Adrenal gland (tissue), 5 donors: ENCODE measurements at regions not wholly inside any gene's neighbourhood (a gene's known extent, or its start where the extent isn't known, plus 50 kb on each side); places are given as distances from the start of the nearest gene placed in this dataset.

Experiments
- POLR2A ChIP-seq, 2 donors: fragments of 450-650 bp; IDR thresholded peaks; one replicate each; pipeline ENCODE4 v1.6.1; 2017; ENCODE audit warnings: antibody characterized with exemption in 2 of 2, mild to moderate bottlenecking in 2 of 2, moderate library complexity in 1 of 2
- TF ChIP-seq, protein P1 (sequence below), 6 experiments: fragments of 450-650 bp in 4 of 6; fragments of 200-600 bp in 2 of 6; sonication (generic) in 1 of 6; IDR thresholded peaks; 1 replicate in 5 of 6; 2 replicates in 1 of 6; pipeline versions ENCODE4 v1.5.1 to v1.8.0; 2016 to 2021; ENCODE audit warnings: antibody characterized with exemption in 6 of 6, mild to moderate bottlenecking in 2 of 6, moderate library complexity in 1 of 6
- donor health status: DM: no; HTN: no; CAD: no.

DNA sequence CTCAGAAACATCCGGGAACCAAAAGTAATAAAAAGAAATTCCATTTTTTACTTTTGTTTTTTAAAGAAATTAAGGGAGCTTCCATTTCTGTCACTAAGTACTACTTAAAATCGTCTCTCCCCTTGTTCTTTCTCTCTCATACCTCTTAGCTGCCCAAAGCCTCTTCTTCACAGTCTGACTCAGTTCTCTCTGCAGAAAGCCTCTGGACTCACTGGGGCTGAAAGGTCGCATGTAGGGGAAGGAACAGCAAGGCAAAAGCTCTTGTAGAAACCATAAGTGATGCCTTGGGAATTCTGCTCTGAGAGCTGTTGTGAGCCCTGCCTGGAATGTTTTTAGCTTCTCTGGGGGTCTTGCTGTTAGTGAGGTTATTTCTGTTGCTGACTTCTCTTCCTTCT, 100.8 kb upstream of the RANBP3L start:
- TF ChIP-seq, protein P1, sequence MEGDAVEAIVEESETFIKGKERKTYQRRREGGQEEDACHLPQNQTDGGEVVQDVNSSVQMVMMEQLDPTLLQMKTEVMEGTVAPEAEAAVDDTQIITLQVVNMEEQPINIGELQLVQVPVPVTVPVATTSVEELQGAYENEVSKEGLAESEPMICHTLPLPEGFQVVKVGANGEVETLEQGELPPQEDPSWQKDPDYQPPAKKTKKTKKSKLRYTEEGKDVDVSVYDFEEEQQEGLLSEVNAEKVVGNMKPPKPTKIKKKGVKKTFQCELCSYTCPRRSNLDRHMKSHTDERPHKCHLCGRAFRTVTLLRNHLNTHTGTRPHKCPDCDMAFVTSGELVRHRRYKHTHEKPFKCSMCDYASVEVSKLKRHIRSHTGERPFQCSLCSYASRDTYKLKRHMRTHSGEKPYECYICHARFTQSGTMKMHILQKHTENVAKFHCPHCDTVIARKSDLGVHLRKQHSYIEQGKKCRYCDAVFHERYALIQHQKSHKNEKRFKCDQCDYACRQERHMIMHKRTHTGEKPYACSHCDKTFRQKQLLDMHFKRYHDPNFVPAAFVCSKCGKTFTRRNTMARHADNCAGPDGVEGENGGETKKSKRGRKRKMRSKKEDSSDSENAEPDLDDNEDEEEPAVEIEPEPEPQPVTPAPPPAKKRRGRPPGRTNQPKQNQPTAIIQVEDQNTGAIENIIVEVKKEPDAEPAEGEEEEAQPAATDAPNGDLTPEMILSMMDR (IDR thresholded peaks at IDR 0.05), result no peak
- no peak for TF ChIP-seq POLR2A (IDR thresholded peaks at IDR 0.05)
